ENCODE measurements at regions not wholly inside any gene's neighbourhood (a gene's known extent, or its start where the extent isn't known, plus 50 kb on each side); places are given as distances from the start of the nearest gene placed in this dataset.

- TF ChIP-seq POLR2A (IDR thresholded peaks at IDR 0.05) = no peak
- TF ChIP-seq CTCF (IDR thresholded peaks at IDR 0.05) = no peak
- no peak for TF ChIP-seq POLR2AphosphoS5 (IDR thresholded peaks at IDR 0.05)
Measured at GRCh38 chr1:216826214-216826613, 103.0 kb upstream of the ESRRG start.

Data from prostate gland (tissue), 2 donors.